IMR-90 (cell line): ENCODE measurements at regions not wholly inside any gene's neighbourhood (a gene's known extent, or its start where the extent isn't known, plus 50 kb on each side); places are given as distances from the start of the nearest gene placed in this dataset.

Experiments
- ATAC-seq: fragments of 200-7000 bp; cut with Tn5 transposase; 2 replicates; pipeline ENCODE4 v1.9.1; 2020; ENCODE audit warnings: low read depth, mild to moderate bottlenecking, moderate library complexity
- BruUV-seq: library from RNA; stranded (reverse); fragments of 400-500 nt; replicated peaks from 2 replicates; lab custom pipeline; 2021; lab: Mats Ljungman, UMichigan
- CTCF ChIA-PET: fragments of 300-600 bp; formaldehyde crosslinking; extraction: SDS; loops from one replicate; lab custom pipeline; 2021; ENCODE audit warnings: antibody characterized with exemption; lab: Yijun Ruan, JAX
- POLR2A ChIA-PET: fragments of 300-600 bp; sonication (Branson Sonifier 250); formaldehyde crosslinking; loops from one replicate; lab custom pipeline; 2022; ENCODE audit warnings: antibody characterized with exemption; ENCODE audit not compliant: unreplicated experiment; lab: Charles Lee
- DNase-seq: peaks from one replicate; pipeline ENCODE4 v3.0.0; 2013
- H2AFZ ChIP-seq: replicated peaks from 2 replicates; pipeline ENCODE3; 2013; ENCODE audit warnings: low read length, mild to moderate bottlenecking; ENCODE audit not compliant: poor library complexity
- H2AK5ac ChIP-seq: 2 replicates; pipeline ENCODE4 v1.6.1; 2013; ENCODE audit warnings: low read depth, low read length, inconsistent platforms
- H2AK9ac ChIP-seq: replicated peaks from 2 replicates; pipeline ENCODE3; 2013; ENCODE audit warnings: mild to moderate bottlenecking, low read depth, low read length, moderate library complexity; ENCODE audit not compliant: poor library complexity
- H2BK120ac ChIP-seq: 2 replicates; pipeline ENCODE4 v1.6.1; 2013; ENCODE audit warnings: low read depth, low read length, inconsistent platforms
- H2BK15ac ChIP-seq: 3 replicates; pipeline ENCODE4 v1.6.1; 2013; ENCODE audit warnings: low read depth, low read length, inconsistent platforms
- H2BK20ac ChIP-seq: 2 replicates; pipeline ENCODE4 v1.6.1; 2013; ENCODE audit warnings: low read depth, mild to moderate bottlenecking, inconsistent platforms, low read length, moderate library complexity
- H2BK5ac ChIP-seq: 2 replicates; pipeline ENCODE4 v1.6.1; 2013; ENCODE audit warnings: mild to moderate bottlenecking, low read depth, low read length, inconsistent platforms; ENCODE audit not compliant: poor library complexity, severe bottlenecking
- H3K14ac ChIP-seq: replicated peaks from 2 replicates; pipeline ENCODE4 v1.6.1; 2013; ENCODE audit warnings: low read depth, low read length, inconsistent platforms
- H3K18ac ChIP-seq: 2 replicates; pipeline ENCODE4 v1.6.1; 2013; ENCODE audit warnings: low read depth, low read length, control low read depth
- H3K23ac ChIP-seq: 2 replicates; pipeline ENCODE4 v1.6.1; 2013; ENCODE audit warnings: low read depth, low read length, inconsistent platforms
- H3K27ac ChIP-seq: 2 replicates; pipeline ENCODE4 v1.5.1; 2013; ENCODE audit warnings: mild to moderate bottlenecking, control low read depth, low read length; ENCODE audit not compliant: insufficient read depth
- H3K27me3 ChIP-seq: 2 replicates; pipeline ENCODE4 v1.6.1; 2013; ENCODE audit warnings: low read length; ENCODE audit not compliant: control insufficient read depth, insufficient read depth
- H3K36me3 ChIP-seq: 2 replicates; pipeline ENCODE4 v1.6.1; 2013; ENCODE audit warnings: low read length, mixed read lengths; ENCODE audit not compliant: control insufficient read depth, insufficient read depth
- H3K4ac ChIP-seq: 2 replicates; pipeline ENCODE4 v1.6.1; 2013; ENCODE audit warnings: low read depth, low read length, inconsistent platforms
- H3K4me1 ChIP-seq: 2 replicates; pipeline ENCODE4 v1.6.1; 2013; ENCODE audit warnings: low read length, mixed read lengths; ENCODE audit not compliant: control insufficient read depth, insufficient read depth
- H3K4me2 ChIP-seq: 2 replicates; pipeline ENCODE4 v1.6.1; 2013; ENCODE audit warnings: low read depth, mild to moderate bottlenecking, control low read depth, low read length, moderate library complexity
- H3K4me3 ChIP-seq: 2 replicates; pipeline ENCODE4 v1.5.1; 2013; ENCODE audit warnings: low read depth, mild to moderate bottlenecking, control low read depth, low read length, moderate library complexity; ENCODE audit not compliant: insufficient read depth
- H3K56ac ChIP-seq: 2 replicates; pipeline ENCODE4 v1.6.1; 2013; ENCODE audit warnings: low read length, inconsistent platforms; ENCODE audit not compliant: insufficient read depth; ENCODE audit errors: extremely low read depth
- H3K79me1 ChIP-seq, 2 experiments: 2 replicates each; pipeline ENCODE4 v1.6.1; 2013; ENCODE audit warnings: low read length in 2 of 2, inconsistent platforms in 1 of 2, low read depth in 1 of 2
- H3K9ac ChIP-seq: 2 replicates; pipeline ENCODE4 v1.6.1; 2013; ENCODE audit warnings: low read depth, low read length, control low read depth
- H3K9me1 ChIP-seq: 2 replicates; pipeline ENCODE4 v1.6.1; 2013; ENCODE audit warnings: low read length, inconsistent platforms; ENCODE audit not compliant: insufficient read depth
- H3K9me3 ChIP-seq: 2 replicates; pipeline ENCODE4 v1.6.1; 2013; ENCODE audit warnings: low read length; ENCODE audit not compliant: control insufficient read depth, insufficient read depth
- H4K20me1 ChIP-seq: 2 replicates; pipeline ENCODE4 v1.6.1; 2013; ENCODE audit warnings: low read length, inconsistent platforms; ENCODE audit not compliant: insufficient read depth
- H4K5ac ChIP-seq: 2 replicates; pipeline ENCODE4 v1.6.1; 2013; ENCODE audit warnings: mild to moderate bottlenecking, low read depth, low read length, control low read depth
- H4K8ac ChIP-seq, 2 experiments: 2 replicates each; pipeline ENCODE4 v1.6.1; 2013; ENCODE audit warnings: low read depth in 2 of 2, low read length in 2 of 2, control low read depth in 1 of 2, inconsistent platforms in 1 of 2
- H4K91ac ChIP-seq: 2 replicates; pipeline ENCODE4 v1.6.1; 2013; ENCODE audit warnings: low read depth, low read length, inconsistent platforms; ENCODE audit not compliant: insufficient read depth
- CHD1 ChIP-seq: IDR thresholded peaks from 2 replicates; pipeline ENCODE4 v1.6.1; 2012; ENCODE audit warnings: low read depth, low read length, improper control_type of control experiment
- CTCF ChIP-seq: conservative IDR thresholded peaks from 2 replicates; pipeline ENCODE4 v1.5.1; 2012; ENCODE audit warnings: mild to moderate bottlenecking, low read depth, low read length, improper control_type of control experiment
- POLR2A ChIP-seq: IDR thresholded peaks from 2 replicates; pipeline ENCODE4 v1.6.1; 2012; ENCODE audit warnings: mild to moderate bottlenecking, low read depth, low read length
- RAD21 ChIP-seq: IDR thresholded peaks from 2 replicates; pipeline ENCODE4 v1.6.1; 2012; ENCODE audit warnings: low read length, improper control_type of control experiment
- RFX5 ChIP-seq: IDR thresholded peaks from 2 replicates; pipeline ENCODE4 v1.8.0; 2012; ENCODE audit warnings: low read depth, mild to moderate bottlenecking, low read length, moderate library complexity
- SMC3 ChIP-seq: fragments of 150-350 bp; IDR thresholded peaks from 2 replicates; pipeline ENCODE4 v1.6.1; 2016; ENCODE audit warnings: low read depth, mild to moderate bottlenecking, antibody characterized with exemption, low read length, moderate library complexity
- WGBS, 2 experiments: methylation state at CpG; one replicate each; pipeline versions ENCODE4 v1.1.5 to v1.1.7; 2013; ENCODE audit warnings: missing lambda C conversion rate in 2 of 2; ENCODE audit not compliant: insufficient read length in 1 of 2; ENCODE audit errors: extremely low coverage in 2 of 2; 5-methylcytosine and 5-hydroxymethylcytosine counted together
- dilution Hi-C: fragments of 300-500 bp; cut with HindIII; formaldehyde crosslinking; loops from one replicate; pipeline ENCODE4 v1.14.3; 2018; ENCODE audit warnings: low sequenced_read_pairs; ENCODE audit not compliant: unreplicated experiment
- in situ Hi-C: fragments of 300-500 bp; cut with MboI; formaldehyde crosslinking; loops from 3 replicates; pipeline ENCODE4 v1.14.3; 2019; ENCODE audit warnings: low sequenced_read_pairs, inconsistent platforms, mixed read lengths
- intact Hi-C: fragments of 100-400 bp; cut with micrococcal nuclease; formaldehyde crosslinking; loops from 2 replicates; pipeline ENCODE4 v1.10.0; 2022
- TF ChIP-seq, protein P1 (sequence below): fragments of 150-350 bp; IDR thresholded peaks from 2 replicates; pipeline ENCODE4 v1.6.1; 2016; ENCODE audit warnings: low read depth, mild to moderate bottlenecking, low read length, moderate library complexity, borderline replicate concordance

- intact Hi-C loops, result no loop called here
- no peak overlapping the region for H4K8ac ChIP-seq
- DNase-seq (no peak), ATAC-seq (no peak)
- H2AK9ac ChIP-seq, result no peak overlapping the region
- H4K20me1 ChIP-seq, result no peaks in the 10 kb centered on the region
- H2BK15ac ChIP-seq, result no peak overlapping the region
- no peak overlapping the region for H3K14ac ChIP-seq
- BruUV-seq, result no TSS peak
- no peaks in the 10 kb centered on the region for H3K79me1 ChIP-seq
- H3K4ac ChIP-seq, result no peak overlapping the region
- no peak overlapping the region for H3K23ac ChIP-seq
- H3K9me1 ChIP-seq, result no peaks in the 10 kb centered on the region
- H2BK5ac ChIP-seq, result no peak overlapping the region
- peaks cover 26% of the 10 kb centered on the region for H3K27me3 ChIP-seq
- no peak overlapping the region for H2AK5ac ChIP-seq
- no peak overlapping the region for H3K9ac ChIP-seq
- no peak overlapping the region for H3K4me3 ChIP-seq
- no peaks in the 10 kb centered on the region for H3K9me3 ChIP-seq
- TF ChIP-seq CHD1, result no peak
- TF ChIP-seq RAD21, result no peak
- TF ChIP-seq SMC3, result no peak
- no peak for TF ChIP-seq CTCF
- no peak for TF ChIP-seq POLR2A
- TF ChIP-seq, protein P1, sequence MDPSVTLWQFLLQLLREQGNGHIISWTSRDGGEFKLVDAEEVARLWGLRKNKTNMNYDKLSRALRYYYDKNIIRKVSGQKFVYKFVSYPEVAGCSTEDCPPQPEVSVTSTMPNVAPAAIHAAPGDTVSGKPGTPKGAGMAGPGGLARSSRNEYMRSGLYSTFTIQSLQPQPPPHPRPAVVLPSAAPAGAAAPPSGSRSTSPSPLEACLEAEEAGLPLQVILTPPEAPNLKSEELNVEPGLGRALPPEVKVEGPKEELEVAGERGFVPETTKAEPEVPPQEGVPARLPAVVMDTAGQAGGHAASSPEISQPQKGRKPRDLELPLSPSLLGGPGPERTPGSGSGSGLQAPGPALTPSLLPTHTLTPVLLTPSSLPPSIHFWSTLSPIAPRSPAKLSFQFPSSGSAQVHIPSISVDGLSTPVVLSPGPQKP, result no peak
- TF ChIP-seq RFX5, result no peak
- 73% methylated on average over 3 of the region's 6 CpGs; no CpG with 5 or more reads in 1 of the 2 experiments for WGBS, 2 experiments
- ChIA-PET CTCF (no interaction called here), POLR2A (no interaction called here)
- no peak overlapping the region for H3K18ac ChIP-seq
- H2AFZ ChIP-seq, result no peak overlapping the region
- H2BK120ac ChIP-seq, result no peak overlapping the region
- H4K91ac ChIP-seq, result no peak overlapping the region
- in situ Hi-C loops, result no loop called here
- H3K27ac ChIP-seq, result no peak overlapping the region
- no peak overlapping the region for H4K5ac ChIP-seq
- dilution Hi-C loops, result no loop called here
- no peaks in the 10 kb centered on the region for H3K36me3 ChIP-seq
- H2BK20ac ChIP-seq, result no peak overlapping the region
- no peak overlapping the region for H3K56ac ChIP-seq
- H3K4me2 ChIP-seq, result no peak overlapping the region
- no peaks in the 10 kb centered on the region for H3K4me1 ChIP-seq
Measured at GRCh38 chr3:193828477-193828876, 235.5 kb downstream of the OPA1 start.
